Posterior vena cava (tissue), 2 donors: ENCODE measurements at regions not wholly inside any gene's neighbourhood (a gene's known extent, or its start where the extent isn't known, plus 50 kb on each side); places are given as distances from the start of the nearest gene placed in this dataset.
"Not testable (repeated sequence)": the region's sequence is repeated elsewhere in the genome, so short reads cannot be mapped to it uniquely, and the experiment has no call there.

ENCODE experiments used
- DNase-seq: peaks from one replicate; pipeline ENCODE4 v3.0.0-alpha.2; 2020; ENCODE audit warnings: low spot score
- intact Hi-C, 2 donors: fragments of 100-400 bp; cut with DNase I; formaldehyde crosslinking; loops; one replicate each; pipeline versions ENCODE4 v1.14.1 to v1.14.2; 2022 to 2023
- donor health status: DM: yes; HTN: yes; CAD: no.
- donor health status: DM: yes; HTN: yes; CAD: no.

GRCh38 chr4:167784826-167785225 is 307.5 kb upstream of the ANXA10 start:
- intact Hi-C loops = no loop called here
- DNase-seq = no peak

DNA sequence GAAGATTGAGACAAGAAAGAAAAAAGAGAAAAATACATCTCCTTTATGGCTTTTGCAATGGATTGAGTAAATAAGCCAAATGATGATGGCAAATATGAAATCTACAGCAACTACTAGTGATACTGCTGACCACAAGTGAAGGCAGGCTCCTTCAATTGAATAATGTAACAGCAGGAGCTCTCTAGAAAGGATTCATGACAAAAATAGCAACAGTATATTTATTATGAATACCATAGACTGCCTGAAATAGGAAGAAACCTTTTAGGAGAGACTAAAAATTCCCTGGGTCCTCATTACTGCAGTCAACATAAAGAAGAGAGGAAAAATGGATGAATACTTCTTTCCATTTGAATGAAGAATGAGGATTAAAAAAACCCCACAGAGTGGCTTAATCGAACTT is 306.8 kb upstream of the ANXA10 start:
- intact Hi-C loops = no loop called here

DNA sequence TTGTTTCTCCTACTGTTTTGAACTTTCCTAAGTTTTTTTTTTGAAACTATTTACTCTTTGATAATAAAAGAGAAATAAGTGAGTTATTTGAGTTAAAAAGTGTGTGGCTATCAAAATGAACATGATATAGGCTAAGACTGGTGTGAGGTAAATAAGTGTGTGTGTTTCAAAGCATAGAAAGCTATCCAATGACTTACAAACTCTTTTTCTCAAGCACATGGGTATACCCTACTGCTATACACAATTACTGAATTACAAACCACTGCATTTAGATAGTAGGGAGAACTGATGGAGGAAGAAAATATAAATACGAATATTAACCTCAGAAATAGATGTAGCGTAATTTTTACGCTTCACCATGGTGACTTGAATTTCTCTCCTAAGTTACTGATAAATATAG is 305.8 kb upstream of the ANXA10 start:
- DNase-seq = no peak
- intact Hi-C loops = no loop called here

More for the DNA sequence above, 306.8 kb upstream of the ANXA10 start:
- DNase-seq = no peak

- no peak for DNase-seq
- intact Hi-C loops = no loop called here
These were observed 305.1 kb upstream of the ANXA10 start for GRCh38 chr4:167787231-167787630.

GRCh38 chr4:167802463-167803212 is 289.7 kb upstream of the ANXA10 start:
- intact Hi-C loops = no loop called here
- no peak for DNase-seq

DNA sequence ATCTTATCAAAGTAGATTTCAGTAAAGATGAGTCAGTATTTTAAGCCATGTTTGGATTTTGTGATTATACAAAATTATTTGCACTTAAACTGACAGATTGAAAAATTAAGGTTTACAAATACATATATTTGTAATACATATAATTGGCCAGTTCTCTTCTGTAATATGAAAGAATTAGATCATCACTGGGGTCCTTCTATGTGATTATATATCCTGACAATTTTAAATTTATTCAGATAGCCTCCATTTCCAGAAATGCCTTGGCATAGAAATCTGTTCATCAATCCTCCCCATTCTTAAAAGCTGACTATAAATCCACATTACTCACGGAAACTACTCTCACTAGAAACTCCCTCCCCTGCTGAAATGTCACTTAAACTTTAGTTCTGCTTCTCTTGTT is 280.4 kb upstream of the ANXA10 start:
- intact Hi-C loops = no loop called here

GRCh38 chr4:167826281-167826680 is 266.1 kb upstream of the ANXA10 start:
- intact Hi-C loops = no loop called here

More for the DNA sequence above, 280.4 kb upstream of the ANXA10 start:
- DNase-seq = no peak

DNA sequence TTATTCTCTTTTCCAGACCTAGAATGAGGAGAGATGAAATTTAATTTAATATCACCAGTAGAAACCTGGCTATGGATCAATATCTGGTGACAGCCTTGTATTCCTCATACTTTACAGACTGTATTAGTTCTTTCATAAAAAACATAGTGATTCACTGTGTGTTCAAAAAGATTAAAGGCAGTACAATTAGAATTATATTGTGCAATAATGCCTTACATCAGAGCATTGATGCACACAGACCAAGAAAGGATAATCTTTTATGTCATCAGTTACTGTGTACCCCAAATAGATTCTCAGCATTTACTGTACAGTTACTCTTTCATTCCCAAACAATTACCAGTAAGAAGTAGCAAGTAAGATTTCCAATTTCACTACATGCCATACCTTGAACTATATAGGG is 260.5 kb upstream of the ANXA10 start:
- intact Hi-C loops = no loop called here
- DNase-seq = no peak

More at GRCh38 chr4:167826281-167826680, 266.1 kb upstream of the ANXA10 start:
- no peak for DNase-seq

- intact Hi-C loops = no loop called here
- DNase-seq = no peak
These were observed 253.7 kb upstream of the ANXA10 start for GRCh38 chr4:167838686-167839085.

- intact Hi-C loops = no loop called here
- DNase-seq = no peak
These were observed 249.8 kb upstream of the ANXA10 start for GRCh38 chr4:167842487-167842886.

DNA sequence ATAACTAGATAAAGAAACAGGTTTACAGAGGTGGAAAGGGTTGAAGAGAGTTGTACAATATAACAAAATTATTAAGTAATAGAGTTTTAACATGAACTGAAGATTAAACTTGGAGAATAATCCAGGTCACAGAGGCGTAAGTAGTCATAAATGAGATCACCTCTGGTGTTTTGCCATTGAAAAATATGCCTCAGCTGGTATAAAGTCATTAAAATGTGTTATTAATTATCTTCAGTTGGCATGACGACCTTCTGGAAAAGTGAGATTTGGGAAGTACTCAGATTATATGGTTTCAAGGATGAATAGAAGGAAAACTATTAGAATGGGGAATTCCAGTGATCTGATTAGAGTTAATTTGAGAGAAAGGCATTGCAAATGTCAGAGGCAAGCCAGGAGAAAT is 237.5 kb upstream of the ANXA10 start:
- intact Hi-C loops = no loop called here
- DNase-seq = no peak

GRCh38 chr4:167858127-167858526 is 234.2 kb upstream of the ANXA10 start:
- DNase-seq, intact Hi-C loops: not testable (repeated sequence)

DNA sequence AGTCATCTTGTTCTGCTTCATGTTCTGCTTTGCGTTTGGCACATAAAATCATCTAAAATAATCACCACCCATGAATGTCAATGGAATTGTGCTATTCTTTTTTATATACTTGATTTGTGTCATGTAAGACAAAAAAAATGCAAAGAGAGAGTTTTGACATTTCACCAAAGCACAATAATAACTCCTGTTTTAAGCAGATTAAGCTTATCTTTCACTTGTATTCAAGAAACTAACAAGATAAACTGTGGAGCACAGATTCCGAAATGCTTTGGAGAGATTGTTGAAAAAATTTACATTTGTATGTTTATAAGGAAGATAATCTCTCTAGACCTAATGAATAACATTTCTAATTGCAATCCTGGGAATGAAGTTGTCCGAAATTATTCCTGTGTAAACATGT is 225.1 kb upstream of the ANXA10 start:
- DNase-seq = no peak
- intact Hi-C loops = no loop called here

- intact Hi-C loops = no loop called here
- DNase-seq = no peak
These were observed 224.2 kb upstream of the ANXA10 start for GRCh38 chr4:167868163-167868562.

GRCh38 chr4:167873496-167873895 is 218.8 kb upstream of the ANXA10 start:
- intact Hi-C loops = no loop called here
- no peak for DNase-seq

DNA sequence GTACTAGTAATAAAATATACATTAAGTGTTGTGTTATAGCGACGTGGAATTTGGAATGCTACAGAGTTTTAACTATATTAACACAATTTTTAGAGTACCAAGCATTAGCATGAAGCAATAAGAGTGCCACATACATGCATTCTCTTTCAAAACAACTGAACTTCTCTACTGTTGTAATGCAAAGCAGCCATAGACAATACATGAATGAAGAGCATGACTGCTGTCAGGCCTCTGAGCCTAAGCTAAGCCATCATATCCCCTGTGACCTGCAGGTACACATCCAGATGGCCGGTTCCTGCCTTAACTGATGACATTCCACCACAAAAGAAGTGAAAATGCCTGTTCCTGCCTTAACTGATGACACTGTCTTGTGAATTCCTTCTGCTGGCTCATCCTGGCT is 216.2 kb upstream of the ANXA10 start:
- DNase-seq, intact Hi-C loops: not testable (repeated sequence)

DNA sequence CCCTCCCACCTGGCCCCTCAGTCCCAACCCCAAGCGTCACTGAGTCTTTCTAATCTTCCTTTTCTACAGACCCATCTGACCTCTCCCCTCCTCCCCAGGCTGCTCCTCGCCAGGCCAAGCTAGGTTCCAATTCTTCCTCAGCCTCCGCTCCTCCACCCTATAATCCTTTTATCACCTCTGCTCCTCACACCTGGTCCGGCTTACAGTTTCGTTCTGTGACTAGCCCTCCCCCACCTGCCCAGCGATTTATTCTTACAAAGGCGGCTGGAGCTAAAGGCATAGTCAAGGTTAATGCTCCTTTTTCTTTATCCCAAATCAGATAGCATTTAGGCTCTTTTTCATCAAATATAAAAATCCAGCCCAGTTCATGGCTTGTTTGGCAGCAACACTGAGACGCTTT is 214.5 kb upstream of the ANXA10 start:
- DNase-seq, intact Hi-C loops: not testable (repeated sequence)

GRCh38 chr4:167883266-167883665 is 209.1 kb upstream of the ANXA10 start:
- intact Hi-C loops = no loop called here
- DNase-seq = no peak

DNA sequence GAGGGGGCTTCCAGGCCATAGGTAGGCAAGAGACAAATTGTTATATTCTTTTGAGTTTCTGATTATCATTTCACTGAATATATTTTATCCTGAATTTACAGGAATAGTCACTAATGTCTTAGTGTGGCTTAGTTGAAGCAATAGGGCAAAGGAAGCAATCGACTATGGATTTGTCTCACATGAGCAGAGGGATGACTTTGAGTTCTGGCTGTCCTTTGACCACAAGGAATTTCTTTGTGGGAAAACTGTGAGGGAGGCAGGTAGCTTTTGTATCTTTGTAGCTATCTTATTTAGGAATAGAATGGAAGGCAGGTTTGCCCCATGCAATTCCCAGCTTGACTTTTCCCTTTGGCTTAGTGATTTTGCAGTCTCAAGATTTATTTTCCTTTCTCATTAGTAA is 207.3 kb upstream of the ANXA10 start:
- intact Hi-C loops = no loop called here

DNA sequence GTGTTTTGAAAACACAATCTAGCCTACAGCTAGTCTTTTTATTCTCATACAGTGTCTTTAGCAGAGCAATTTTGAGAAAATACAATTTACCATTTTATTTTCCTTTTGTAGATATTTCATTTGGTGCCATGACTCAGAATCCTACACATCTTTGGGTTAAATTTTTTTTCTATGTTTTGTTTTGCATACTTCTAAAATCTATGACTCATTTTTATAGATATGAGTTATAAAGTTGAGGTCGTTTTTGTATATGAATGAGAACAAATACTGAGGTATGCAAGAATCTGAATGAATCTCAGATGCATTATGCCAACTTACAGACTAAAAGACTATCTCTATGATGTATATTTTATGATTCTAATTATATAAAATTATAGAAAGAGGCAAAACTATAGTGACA is 206.5 kb upstream of the ANXA10 start:
- intact Hi-C loops = no loop called here
- DNase-seq = no peak

More for the DNA sequence above, 207.3 kb upstream of the ANXA10 start:
- no peak for DNase-seq

DNA sequence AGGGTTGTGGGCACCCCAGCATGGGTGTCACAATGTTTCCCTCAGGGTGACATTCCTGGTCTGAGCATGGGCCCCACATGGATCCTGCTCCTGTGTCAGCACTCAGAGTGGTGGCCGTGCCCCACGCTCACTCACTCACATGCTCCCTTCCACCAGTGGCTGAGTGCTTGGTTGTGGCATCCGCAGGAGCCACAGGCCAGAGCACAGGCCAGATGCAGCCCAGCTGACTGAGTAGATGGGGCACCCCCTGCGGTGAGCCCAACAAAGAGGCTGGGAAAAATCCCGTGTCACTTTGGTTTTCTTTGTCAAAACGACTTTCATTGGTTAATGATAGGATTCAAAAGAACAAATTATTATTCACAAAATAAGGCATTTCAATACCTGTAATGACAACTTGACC is 204.6 kb upstream of the ANXA10 start:
- intact Hi-C loops = no loop called here
- no peak for DNase-seq

DNA sequence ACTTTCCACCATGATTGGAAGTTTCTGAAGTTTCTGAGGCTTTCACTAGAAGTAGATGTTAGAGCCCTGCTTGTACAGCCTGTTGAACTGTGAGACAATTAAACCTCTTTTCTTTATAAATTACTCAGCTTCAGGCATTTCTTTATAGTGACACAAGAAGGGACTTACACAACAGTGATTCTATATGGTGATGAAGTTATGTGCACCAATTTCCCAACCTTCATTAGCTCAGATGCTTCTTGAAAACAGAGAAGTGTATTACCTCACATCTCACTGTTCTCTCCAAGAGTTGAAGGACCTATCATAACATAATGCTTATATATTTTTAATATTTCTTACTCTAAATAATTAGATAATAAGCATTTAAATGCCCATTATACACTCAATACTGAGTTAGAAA is 202.1 kb upstream of the ANXA10 start:
- intact Hi-C loops = no loop called here
- DNase-seq = no peak
